Endodermal cell (in vitro differentiated cells): ENCODE measurements at regions not wholly inside any gene's neighbourhood (a gene's known extent, or its start where the extent isn't known, plus 50 kb on each side); places are given as distances from the start of the nearest gene placed in this dataset.

Experiments used
- DNase-seq: peaks from one replicate; pipeline ENCODE4 v3.0.0-alpha.2; 2017
- H3K27ac ChIP-seq: 2 replicates; pipeline ENCODE4 v1.5.1; 2013; ENCODE audit warnings: mild to moderate bottlenecking, low read depth, low read length, moderate library complexity
- H3K27me3 ChIP-seq: 2 replicates; pipeline ENCODE4 v1.6.1; 2013; ENCODE audit warnings: mild to moderate bottlenecking, low read length, moderate library complexity; ENCODE audit not compliant: insufficient read depth, control insufficient read depth, poor library complexity, severe bottlenecking
- H3K36me3 ChIP-seq: 2 replicates; pipeline ENCODE4 v1.7.0; 2013; ENCODE audit warnings: mild to moderate bottlenecking, low read length, moderate library complexity; ENCODE audit not compliant: control insufficient read depth, insufficient read depth
- H3K4me1 ChIP-seq: one replicate; pipeline ENCODE4 v1.7.0; 2013; ENCODE audit warnings: low read length; ENCODE audit not compliant: control insufficient read depth, insufficient read depth
- H3K4me3 ChIP-seq: 2 replicates; pipeline ENCODE4 v1.5.1; 2013; ENCODE audit warnings: mild to moderate bottlenecking, low read length, moderate library complexity
- H3K9ac ChIP-seq: 2 replicates; pipeline ENCODE4 v1.6.1; 2013; ENCODE audit warnings: mild to moderate bottlenecking, low read length, moderate library complexity; ENCODE audit not compliant: poor library complexity, severe bottlenecking; ENCODE audit errors: extremely low read depth
- H3K9me3 ChIP-seq: 2 replicates; pipeline ENCODE4 v1.6.1; 2013; ENCODE audit warnings: mild to moderate bottlenecking, low read length, moderate library complexity; ENCODE audit not compliant: control insufficient read depth
- H3K27ac Mint-ChIP-seq: 2 replicates; pipeline ENCODE4 v1.8.0; 2020; ENCODE audit warnings: mixed read lengths
- H3K27me3 Mint-ChIP-seq: 2 replicates; pipeline ENCODE4 v1.8.0; 2021; ENCODE audit warnings: mild to moderate bottlenecking, mixed read lengths; ENCODE audit not compliant: insufficient read depth
- H3K36me3 Mint-ChIP-seq: 2 replicates; pipeline ENCODE4 v1.8.0; 2020; ENCODE audit warnings: low read depth, mixed read lengths
- H3K4me1 Mint-ChIP-seq: 2 replicates; pipeline ENCODE4 v1.8.0; 2020; ENCODE audit warnings: mixed read lengths
- H3K4me3 Mint-ChIP-seq: 2 replicates; pipeline ENCODE4 v1.8.0; 2020; ENCODE audit warnings: mild to moderate bottlenecking, moderate library complexity, mixed read lengths
- H3K9me3 Mint-ChIP-seq: 2 replicates; pipeline ENCODE4 v1.8.0; 2020; ENCODE audit warnings: mild to moderate bottlenecking, mixed read lengths
- WGBS, 2 experiments: methylation state at CpG; one replicate each; pipeline versions ENCODE4 v1.1.5 to v1.1.7; 2013; ENCODE audit warnings: missing lambda C conversion rate in 2 of 2, mixed read lengths in 1 of 2; ENCODE audit not compliant: insufficient coverage in 1 of 2, insufficient read length in 1 of 2; 5-methylcytosine and 5-hydroxymethylcytosine counted together
- TF ChIP-seq, protein P1 (sequence below): fragments of 200-600 bp; sonication (generic); conservative IDR thresholded peaks from 2 replicates; pipeline ENCODE4 v1.5.0; 2021; ENCODE audit warnings: antibody characterized with exemption, mild to moderate bottlenecking

DNA sequence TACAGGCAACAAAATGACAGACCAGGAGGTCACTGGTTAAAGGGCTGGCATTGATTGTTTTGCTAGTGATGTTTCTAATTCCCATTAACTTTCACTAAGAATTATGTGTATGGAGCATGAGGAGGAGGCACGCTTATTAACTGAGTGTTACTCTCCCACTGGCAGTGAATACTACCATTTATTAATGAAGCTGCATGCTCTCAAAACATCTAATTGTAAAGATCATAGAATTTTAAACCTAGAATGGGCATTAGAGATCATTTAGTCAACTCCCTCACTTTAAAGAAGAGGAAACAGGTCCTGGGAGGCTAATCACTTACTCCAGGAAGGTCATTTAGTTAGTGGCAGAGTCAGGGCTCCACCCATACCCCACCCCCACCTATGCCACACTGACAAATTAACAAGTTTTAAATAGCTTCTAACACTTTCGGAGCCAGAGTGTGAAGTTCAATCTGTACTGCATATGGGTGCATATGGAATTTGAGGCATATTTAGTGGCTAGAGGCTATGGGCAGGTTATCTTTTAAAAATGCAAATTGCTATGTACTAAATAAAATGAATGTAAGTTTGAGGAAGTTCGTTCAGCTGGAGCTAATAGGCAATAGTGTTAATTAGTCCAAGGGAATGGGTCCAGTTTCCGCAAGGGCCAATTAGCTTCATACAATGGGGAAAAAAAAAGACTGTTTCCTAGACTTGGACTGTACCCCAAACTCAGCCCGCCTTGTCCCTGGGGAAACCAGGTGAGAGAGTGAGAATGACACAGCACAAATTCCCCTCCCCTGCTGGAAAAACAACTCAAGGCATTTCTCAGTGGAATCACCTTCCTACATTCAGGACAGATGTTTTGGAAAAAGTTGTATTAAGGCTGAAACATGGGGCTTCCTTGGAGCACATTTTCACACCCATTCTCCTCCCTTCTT, 178.8 kb downstream of the ICOS start:
- H3K4me1 Mint-ChIP-seq: peaks cover 32% of the 10 kb centered on the region
- no peaks in the 10 kb centered on the region for H3K36me3 ChIP-seq
- H3K4me3 Mint-ChIP-seq: no peak overlapping the region
- no peak for DNase-seq
- H3K27ac Mint-ChIP-seq: peak overlapping the region; percentile 27
- no peak overlapping the region for H3K4me3 ChIP-seq
- no peaks in the 10 kb centered on the region for H3K9me3 ChIP-seq
- no peak overlapping the region for H3K27ac ChIP-seq
- no peaks in the 10 kb centered on the region for H3K9me3 Mint-ChIP-seq
- no peak overlapping the region for H3K9ac ChIP-seq
- no peaks in the 10 kb centered on the region for H3K36me3 Mint-ChIP-seq
- H3K27me3 Mint-ChIP-seq: no peaks in the 10 kb centered on the region
- TF ChIP-seq, protein P1, sequence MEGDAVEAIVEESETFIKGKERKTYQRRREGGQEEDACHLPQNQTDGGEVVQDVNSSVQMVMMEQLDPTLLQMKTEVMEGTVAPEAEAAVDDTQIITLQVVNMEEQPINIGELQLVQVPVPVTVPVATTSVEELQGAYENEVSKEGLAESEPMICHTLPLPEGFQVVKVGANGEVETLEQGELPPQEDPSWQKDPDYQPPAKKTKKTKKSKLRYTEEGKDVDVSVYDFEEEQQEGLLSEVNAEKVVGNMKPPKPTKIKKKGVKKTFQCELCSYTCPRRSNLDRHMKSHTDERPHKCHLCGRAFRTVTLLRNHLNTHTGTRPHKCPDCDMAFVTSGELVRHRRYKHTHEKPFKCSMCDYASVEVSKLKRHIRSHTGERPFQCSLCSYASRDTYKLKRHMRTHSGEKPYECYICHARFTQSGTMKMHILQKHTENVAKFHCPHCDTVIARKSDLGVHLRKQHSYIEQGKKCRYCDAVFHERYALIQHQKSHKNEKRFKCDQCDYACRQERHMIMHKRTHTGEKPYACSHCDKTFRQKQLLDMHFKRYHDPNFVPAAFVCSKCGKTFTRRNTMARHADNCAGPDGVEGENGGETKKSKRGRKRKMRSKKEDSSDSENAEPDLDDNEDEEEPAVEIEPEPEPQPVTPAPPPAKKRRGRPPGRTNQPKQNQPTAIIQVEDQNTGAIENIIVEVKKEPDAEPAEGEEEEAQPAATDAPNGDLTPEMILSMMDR: no peak
- H3K4me1 ChIP-seq: no peaks in the 10 kb centered on the region
- no peaks in the 10 kb centered on the region for H3K27me3 ChIP-seq
- WGBS, 2 experiments: 75 to 78% methylated on average over 3 to 5 of the region's 5 CpGs

DNA sequence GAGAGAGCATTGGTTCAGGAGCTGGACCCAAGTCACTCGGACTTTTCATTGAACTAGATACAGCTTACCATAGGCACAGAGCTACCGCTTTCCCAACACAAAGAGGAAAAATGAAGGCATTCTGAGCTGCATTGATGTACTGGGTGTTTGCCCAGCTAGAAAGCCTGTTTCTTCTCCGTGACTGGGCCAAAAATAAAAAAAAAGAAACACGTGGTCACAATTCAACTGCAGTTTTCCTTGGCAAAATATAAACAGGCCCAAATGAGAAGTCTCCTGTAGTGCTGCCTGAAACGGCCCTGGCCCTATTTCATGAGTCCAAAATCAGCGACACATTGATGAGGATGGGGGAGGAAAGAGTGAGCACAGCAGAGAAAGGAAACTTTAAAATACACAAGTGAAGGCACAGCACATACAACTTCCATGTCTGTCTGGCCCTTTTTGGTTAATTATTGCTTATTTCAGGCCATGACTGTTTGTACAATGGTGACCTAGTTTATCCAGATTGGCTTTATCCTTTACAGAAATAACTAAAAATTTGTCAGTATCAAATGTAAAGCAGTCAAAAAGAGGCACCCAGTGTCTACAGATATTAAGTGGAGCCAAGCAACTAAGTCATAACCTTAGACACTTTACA, 179.7 kb downstream of the ICOS start:
- no peak for DNase-seq
- Histone ChIP-seq H3K27me3 (no peaks in the 10 kb centered on the region), H3K9ac (no peak overlapping the region), H3K27ac (no peak overlapping the region), H3K4me3 (no peak overlapping the region), H3K9me3 (no peaks in the 10 kb centered on the region), H3K4me1 (no peaks in the 10 kb centered on the region), H3K36me3 (no peaks in the 10 kb centered on the region)
- Mint-ChIP-seq H3K9me3 (no peaks in the 10 kb centered on the region), H3K36me3 (no peaks in the 10 kb centered on the region), H3K4me3 (no peak overlapping the region), H3K4me1 (peaks cover 35% of the 10 kb centered on the region), H3K27ac (peak overlapping the region; percentile 27), H3K27me3 (no peaks in the 10 kb centered on the region)
- TF ChIP-seq, protein P1: no peak
- WGBS, 2 experiments: 86 to 88% methylated on average over 5 to 6 of the region's 6 CpGs

DNA sequence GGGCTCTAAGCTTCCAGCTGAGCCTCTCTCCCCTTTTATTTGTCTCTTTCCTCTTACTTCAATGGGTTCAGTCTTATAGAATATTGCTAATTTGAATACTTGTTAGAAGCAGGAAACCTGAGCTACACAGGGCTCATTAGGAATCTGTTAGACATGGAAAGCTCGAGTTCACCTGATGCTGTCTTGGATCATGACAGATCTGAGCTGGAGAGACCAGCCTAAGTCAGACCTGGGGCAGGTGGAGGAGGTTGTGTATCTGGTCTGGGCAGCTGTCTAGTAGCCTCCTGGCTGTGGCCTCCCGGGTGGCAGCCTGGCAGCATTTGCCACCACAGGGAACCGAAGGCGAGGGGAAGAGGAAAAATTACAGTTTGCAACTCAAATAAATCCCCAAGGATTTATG, 185.9 kb downstream of the ICOS start:
- Mint-ChIP-seq H3K27ac (no peak overlapping the region), H3K36me3 (no peaks in the 10 kb centered on the region), H3K4me1 (peaks cover 22% of the 10 kb centered on the region), H3K27me3 (no peaks in the 10 kb centered on the region), H3K4me3 (no peak overlapping the region), H3K9me3 (no peaks in the 10 kb centered on the region)
- no peak for DNase-seq
- no peaks in the 10 kb centered on the region for H3K27me3 ChIP-seq
- H3K36me3 ChIP-seq: no peaks in the 10 kb centered on the region
- 78% methylated on average over 4 of the region's 4 CpGs; no CpG with 5 or more reads in 1 of the 2 experiments for WGBS, 2 experiments
- H3K27ac ChIP-seq: no peak overlapping the region
- no peak overlapping the region for H3K4me3 ChIP-seq
- H3K9ac ChIP-seq: no peak overlapping the region
- TF ChIP-seq, protein P1: no peak
- H3K4me1 ChIP-seq: no peaks in the 10 kb centered on the region
- H3K9me3 ChIP-seq: no peaks in the 10 kb centered on the region
